Smooth muscle cell (in vitro differentiated cells): ENCODE measurements at regions not wholly inside any gene's neighbourhood (a gene's known extent, or its start where the extent isn't known, plus 50 kb on each side); places are given as distances from the start of the nearest gene placed in this dataset.

Source experiments
- DNase-seq: peaks from one replicate; lab custom pipeline; 2025; ENCODE audit not compliant: unreplicated experiment; lab: John Stamatoyannopoulos, UW
- H2AFZ ChIP-seq: fragments of 200-600 bp; sonication (generic); 2 replicates; pipeline ENCODE4 v1.6.0; 2016; ENCODE audit warnings: antibody characterized with exemption, low read depth, mild to moderate bottlenecking
- H3F3A ChIP-seq: fragments of 200-600 bp; sonication (generic); 2 replicates; pipeline ENCODE4 v1.6.0; 2017; ENCODE audit warnings: antibody characterized with exemption, low read depth
- H3K27ac ChIP-seq: fragments of 200-600 bp; sonication (generic); 2 replicates; pipeline ENCODE4 v1.5.1; 2016; ENCODE audit warnings: low read depth, mild to moderate bottlenecking
- H3K27me3 ChIP-seq: fragments of 200-600 bp; sonication (generic); 2 replicates; pipeline ENCODE4 v1.6.1; 2016; ENCODE audit warnings: low read depth, mild to moderate bottlenecking
- H3K36me3 ChIP-seq: fragments of 200-600 bp; sonication (generic); 2 replicates; pipeline ENCODE4 v1.5.1; 2016; ENCODE audit warnings: low read depth
- H3K4me1 ChIP-seq: fragments of 200-600 bp; sonication (generic); 2 replicates; pipeline ENCODE4 v1.5.1; 2016; ENCODE audit warnings: low read depth
- H3K4me2 ChIP-seq: fragments of 200-600 bp; sonication (generic); 2 replicates; pipeline ENCODE4 v1.6.0; 2016; ENCODE audit warnings: mild to moderate bottlenecking
- H3K4me3 ChIP-seq: fragments of 200-600 bp; sonication (generic); 2 replicates; pipeline ENCODE4 v1.5.1; 2016; ENCODE audit warnings: mild to moderate bottlenecking
- H3K79me2 ChIP-seq: fragments of 200-600 bp; sonication (generic); 2 replicates; pipeline ENCODE4 v1.6.0; 2016; ENCODE audit warnings: low read depth, mild to moderate bottlenecking
- H3K9ac ChIP-seq: fragments of 200-600 bp; sonication (generic); 2 replicates; pipeline ENCODE4 v1.6.0; 2016; ENCODE audit warnings: low read depth
- H3K9me3 ChIP-seq: fragments of 200-600 bp; sonication (generic); replicated peaks from 2 replicates; pipeline ENCODE4 v1.5.1; 2016; ENCODE audit warnings: low read depth
- H4K20me1 ChIP-seq: fragments of 200-600 bp; sonication (generic); 2 replicates; pipeline ENCODE4 v1.6.0; 2016; ENCODE audit warnings: low read depth
- WGBS: methylation state at CpG from one replicate; pipeline ENCODE4 v1.1.7; 2016; ENCODE audit warnings: low lambda C conversion rate; 5-methylcytosine and 5-hydroxymethylcytosine counted together
- TF ChIP-seq, protein P1 (sequence below): fragments of 200-600 bp; sonication (generic); IDR thresholded peaks from 2 replicates; pipeline ENCODE4 v1.5.1; 2017; ENCODE audit warnings: borderline replicate concordance, mild to moderate bottlenecking, antibody characterized with exemption; ENCODE audit not compliant: insufficient read depth, poor library complexity, severe bottlenecking

DNA sequence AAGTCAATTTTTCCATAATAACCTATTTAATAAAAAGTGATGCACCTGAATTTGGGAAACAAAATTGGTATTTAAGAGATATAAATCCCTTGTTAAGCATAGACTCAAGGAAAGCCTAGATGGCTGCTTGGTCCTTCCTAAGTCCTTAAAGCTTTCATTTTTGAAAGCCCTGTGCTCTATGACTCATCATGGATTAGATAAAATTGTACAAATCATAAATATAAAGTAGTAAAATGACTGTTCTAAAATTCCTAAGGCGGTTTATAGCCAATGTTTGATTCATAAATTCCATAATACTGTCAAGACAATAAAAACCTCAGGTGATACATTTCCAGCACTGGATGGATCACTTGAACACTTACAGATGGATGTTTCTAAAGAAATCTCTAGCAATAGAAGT is 730.8 kb upstream of the EPHA6 start:
- 84% methylated on average over 1 of the region's 1 CpG for WGBS
- no peaks in the 10 kb centered on the region for H3K79me2 ChIP-seq
- H3K4me1 ChIP-seq: no peaks in the 10 kb centered on the region
- TF ChIP-seq, protein P1, sequence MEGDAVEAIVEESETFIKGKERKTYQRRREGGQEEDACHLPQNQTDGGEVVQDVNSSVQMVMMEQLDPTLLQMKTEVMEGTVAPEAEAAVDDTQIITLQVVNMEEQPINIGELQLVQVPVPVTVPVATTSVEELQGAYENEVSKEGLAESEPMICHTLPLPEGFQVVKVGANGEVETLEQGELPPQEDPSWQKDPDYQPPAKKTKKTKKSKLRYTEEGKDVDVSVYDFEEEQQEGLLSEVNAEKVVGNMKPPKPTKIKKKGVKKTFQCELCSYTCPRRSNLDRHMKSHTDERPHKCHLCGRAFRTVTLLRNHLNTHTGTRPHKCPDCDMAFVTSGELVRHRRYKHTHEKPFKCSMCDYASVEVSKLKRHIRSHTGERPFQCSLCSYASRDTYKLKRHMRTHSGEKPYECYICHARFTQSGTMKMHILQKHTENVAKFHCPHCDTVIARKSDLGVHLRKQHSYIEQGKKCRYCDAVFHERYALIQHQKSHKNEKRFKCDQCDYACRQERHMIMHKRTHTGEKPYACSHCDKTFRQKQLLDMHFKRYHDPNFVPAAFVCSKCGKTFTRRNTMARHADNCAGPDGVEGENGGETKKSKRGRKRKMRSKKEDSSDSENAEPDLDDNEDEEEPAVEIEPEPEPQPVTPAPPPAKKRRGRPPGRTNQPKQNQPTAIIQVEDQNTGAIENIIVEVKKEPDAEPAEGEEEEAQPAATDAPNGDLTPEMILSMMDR: no peak
- H3K27ac ChIP-seq: no peak overlapping the region
- no peaks in the 10 kb centered on the region for H3K27me3 ChIP-seq
- H3F3A ChIP-seq: no peaks in the 10 kb centered on the region
- no peak overlapping the region for H3K9ac ChIP-seq
- no peak overlapping the region for H2AFZ ChIP-seq
- DNase-seq: no peak
- no peaks in the 10 kb centered on the region for H4K20me1 ChIP-seq
- H3K4me2 ChIP-seq: no peak overlapping the region
- no peaks in the 10 kb centered on the region for H3K36me3 ChIP-seq
- H3K4me3 ChIP-seq: no peak overlapping the region
- no peaks in the 10 kb centered on the region for H3K9me3 ChIP-seq

DNA sequence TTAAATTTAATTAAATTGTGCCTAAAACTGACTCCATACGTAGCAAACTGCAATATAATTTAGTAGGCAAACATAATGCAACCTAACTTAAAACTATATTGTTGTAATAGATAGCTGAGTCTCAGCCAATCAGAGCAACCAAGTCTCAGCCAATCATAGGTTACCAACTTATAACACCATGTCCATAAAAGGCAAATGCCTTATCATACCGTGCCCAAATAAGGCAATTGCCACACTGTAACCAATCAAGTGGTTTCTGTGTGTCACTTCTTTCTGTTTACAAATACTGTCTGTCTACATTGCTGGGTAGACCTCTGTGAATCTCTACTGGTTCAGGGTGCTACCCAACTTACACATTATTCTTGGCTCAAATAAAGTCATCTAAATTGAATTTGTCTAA is 728.4 kb upstream of the EPHA6 start:
- Histone ChIP-seq H2AFZ (no peak overlapping the region), H3K27me3 (no peaks in the 10 kb centered on the region), H3K9ac (no peak overlapping the region), H3K4me2 (no peak overlapping the region), H3K27ac (no peak overlapping the region), H3K36me3 (no peaks in the 10 kb centered on the region), H3K4me1 (no peaks in the 10 kb centered on the region), H4K20me1 (no peaks in the 10 kb centered on the region), H3K79me2 (no peaks in the 10 kb centered on the region), H3K4me3 (no peak overlapping the region), H3F3A (no peaks in the 10 kb centered on the region), H3K9me3 (no peaks in the 10 kb centered on the region)
- WGBS: 90% methylated on average over 2 of the region's 2 CpGs
- no peak for DNase-seq
- TF ChIP-seq, protein P1: no peak

DNA sequence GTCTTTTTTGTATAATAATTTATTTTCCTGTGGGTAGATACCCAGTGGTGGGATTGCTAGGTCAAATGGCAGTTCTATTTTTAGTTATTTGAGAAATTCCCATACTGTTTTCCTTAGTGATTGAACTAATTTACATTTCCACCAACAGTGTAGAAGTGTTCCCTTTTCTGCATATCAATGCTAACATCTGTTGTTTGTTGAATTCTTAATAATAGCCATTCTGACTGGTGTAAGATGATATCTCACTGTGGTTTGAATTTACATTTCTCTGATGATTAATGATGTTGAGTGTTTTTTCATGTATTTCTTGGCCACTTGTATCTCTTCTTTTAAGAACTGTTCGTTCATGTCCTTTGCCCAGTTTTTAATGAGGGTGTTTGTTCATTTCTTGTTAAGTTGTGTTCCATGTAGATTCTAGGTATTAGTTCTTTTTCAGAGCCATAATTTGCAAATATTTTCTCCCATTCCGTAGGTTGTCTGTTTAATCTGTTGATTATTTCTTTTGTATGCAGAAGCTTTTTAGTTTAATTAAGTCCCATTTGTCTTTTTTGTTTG is 713.3 kb upstream of the EPHA6 start:
- H4K20me1 ChIP-seq: no peaks in the 10 kb centered on the region
- no peaks in the 10 kb centered on the region for H3F3A ChIP-seq
- H3K27ac ChIP-seq: no peak overlapping the region
- DNase-seq: no peak
- WGBS: 85% methylated on average over 2 of the region's 2 CpGs
- no peaks in the 10 kb centered on the region for H3K79me2 ChIP-seq
- no peaks in the 10 kb centered on the region for H3K4me1 ChIP-seq
- H3K9me3 ChIP-seq: no peaks in the 10 kb centered on the region
- no peak overlapping the region for H2AFZ ChIP-seq
- H3K4me2 ChIP-seq: no peak overlapping the region
- no peaks in the 10 kb centered on the region for H3K36me3 ChIP-seq
- H3K9ac ChIP-seq: no peak overlapping the region
- TF ChIP-seq, protein P1: no peak
- H3K4me3 ChIP-seq: no peak overlapping the region
- H3K27me3 ChIP-seq: no peaks in the 10 kb centered on the region

DNA sequence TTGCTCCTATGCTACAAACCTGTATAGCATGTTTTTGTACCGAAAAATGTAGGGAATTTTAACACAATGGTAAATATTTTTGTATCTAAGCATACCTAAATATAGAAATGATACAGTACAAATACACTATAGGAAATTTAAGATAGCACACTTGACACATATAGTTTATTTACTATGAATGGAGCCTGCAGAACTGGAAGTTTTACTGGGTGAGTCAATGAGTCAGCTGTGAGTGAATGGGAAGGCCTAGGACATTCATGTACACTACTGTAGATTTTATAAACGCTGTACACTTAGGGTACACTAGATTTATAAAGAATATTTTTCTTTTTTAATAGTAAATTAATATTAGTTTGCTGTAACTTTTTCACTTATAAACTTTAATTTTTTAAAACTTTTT is 707.7 kb upstream of the EPHA6 start:
- Histone ChIP-seq H3K9me3 (no peaks in the 10 kb centered on the region), H2AFZ (no peak overlapping the region), H3K9ac (no peak overlapping the region), H4K20me1 (no peaks in the 10 kb centered on the region), H3K4me3 (no peak overlapping the region), H3K27ac (no peak overlapping the region), H3F3A (no peaks in the 10 kb centered on the region), H3K4me2 (no peak overlapping the region), H3K4me1 (no peaks in the 10 kb centered on the region), H3K36me3 (no peaks in the 10 kb centered on the region), H3K79me2 (no peaks in the 10 kb centered on the region), H3K27me3 (no peaks in the 10 kb centered on the region)
- DNase-seq: no peak
- 84% methylated on average over 2 of the region's 2 CpGs for WGBS
- TF ChIP-seq, protein P1: no peak
